ENCODE measurements at regions not wholly inside any gene's neighbourhood (a gene's known extent, or its start where the extent isn't known, plus 50 kb on each side); places are given as distances from the start of the nearest gene placed in this dataset.

DNA sequence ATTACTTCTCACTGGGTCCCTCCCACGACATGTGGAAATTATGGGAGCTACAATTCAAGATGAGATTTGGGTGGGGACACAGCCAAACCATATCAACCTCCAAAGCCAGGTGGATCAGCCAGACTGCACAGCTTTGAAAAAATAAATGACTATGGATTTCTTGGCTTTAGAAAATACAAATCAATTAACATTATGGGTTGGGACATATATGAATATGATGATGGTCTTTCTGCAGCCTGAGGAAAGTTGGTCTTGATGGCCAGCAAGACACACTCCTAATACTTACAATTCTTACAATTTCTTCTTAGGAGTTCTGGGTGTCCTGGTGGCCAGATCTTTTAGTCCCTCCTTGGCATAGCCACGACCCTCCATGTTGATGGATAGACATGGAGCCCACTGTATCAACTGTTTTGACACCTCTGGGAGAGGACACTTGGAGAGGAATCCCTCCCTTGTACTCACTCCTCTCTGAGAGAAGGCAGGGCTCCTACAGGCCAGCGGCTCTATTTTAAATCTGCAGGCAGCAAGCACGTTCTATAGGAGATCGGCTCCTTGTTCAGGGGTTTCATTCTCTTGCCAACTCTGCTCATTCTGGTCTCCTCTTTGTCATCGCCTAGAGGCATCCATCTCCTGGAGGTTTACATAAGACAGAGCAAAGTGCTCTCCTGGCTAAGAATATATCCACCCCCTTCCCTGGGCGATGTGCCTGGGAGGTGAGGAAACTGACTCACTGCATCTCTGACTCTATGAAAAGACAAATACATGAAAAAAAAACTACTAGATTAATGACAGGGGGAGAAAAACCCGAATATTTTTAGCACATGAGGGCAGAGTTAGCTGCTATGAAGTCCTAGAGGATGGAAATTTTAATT is 145.9 kb downstream of the CARTPT start:
- Histone ChIP-seq H3K36me3 (no peaks in the 10 kb centered on the region), H3K27ac (replicated peaks in 1 of 4) (peak overlapping the region; percentile 63 to 74 (median 70)), H3K4me1 (peaks cover 4 to 32% (median 27%) of the 10 kb centered on the region in 4 donors), H3K4me3 (no peak overlapping the region), H3K9me3 (peaks cover 0 to 9% (median 2%) of the 10 kb centered on the region in 4 donors), H3K27me3 (no peaks in the 10 kb centered on the region)
- DNase-seq (ENCODE audit: extremely low spot score): no peak
- 47% methylated on average over 8 of the region's 8 CpGs for WGBS
- TF ChIP-seq POLR2A (IDR thresholded peaks at IDR 0.05; ENCODE audit: low read depth) (no peak), EP300 (IDR thresholded peaks at IDR 0.05) (no peak), POLR2AphosphoS5 (IDR thresholded peaks at IDR 0.05) (peak; percentile 52 to 55)
- TF ChIP-seq, protein P1, sequence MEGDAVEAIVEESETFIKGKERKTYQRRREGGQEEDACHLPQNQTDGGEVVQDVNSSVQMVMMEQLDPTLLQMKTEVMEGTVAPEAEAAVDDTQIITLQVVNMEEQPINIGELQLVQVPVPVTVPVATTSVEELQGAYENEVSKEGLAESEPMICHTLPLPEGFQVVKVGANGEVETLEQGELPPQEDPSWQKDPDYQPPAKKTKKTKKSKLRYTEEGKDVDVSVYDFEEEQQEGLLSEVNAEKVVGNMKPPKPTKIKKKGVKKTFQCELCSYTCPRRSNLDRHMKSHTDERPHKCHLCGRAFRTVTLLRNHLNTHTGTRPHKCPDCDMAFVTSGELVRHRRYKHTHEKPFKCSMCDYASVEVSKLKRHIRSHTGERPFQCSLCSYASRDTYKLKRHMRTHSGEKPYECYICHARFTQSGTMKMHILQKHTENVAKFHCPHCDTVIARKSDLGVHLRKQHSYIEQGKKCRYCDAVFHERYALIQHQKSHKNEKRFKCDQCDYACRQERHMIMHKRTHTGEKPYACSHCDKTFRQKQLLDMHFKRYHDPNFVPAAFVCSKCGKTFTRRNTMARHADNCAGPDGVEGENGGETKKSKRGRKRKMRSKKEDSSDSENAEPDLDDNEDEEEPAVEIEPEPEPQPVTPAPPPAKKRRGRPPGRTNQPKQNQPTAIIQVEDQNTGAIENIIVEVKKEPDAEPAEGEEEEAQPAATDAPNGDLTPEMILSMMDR (IDR thresholded peaks at IDR 0.05): no peak
- intact Hi-C loops (cut with DNase I): no loop called here

DNA sequence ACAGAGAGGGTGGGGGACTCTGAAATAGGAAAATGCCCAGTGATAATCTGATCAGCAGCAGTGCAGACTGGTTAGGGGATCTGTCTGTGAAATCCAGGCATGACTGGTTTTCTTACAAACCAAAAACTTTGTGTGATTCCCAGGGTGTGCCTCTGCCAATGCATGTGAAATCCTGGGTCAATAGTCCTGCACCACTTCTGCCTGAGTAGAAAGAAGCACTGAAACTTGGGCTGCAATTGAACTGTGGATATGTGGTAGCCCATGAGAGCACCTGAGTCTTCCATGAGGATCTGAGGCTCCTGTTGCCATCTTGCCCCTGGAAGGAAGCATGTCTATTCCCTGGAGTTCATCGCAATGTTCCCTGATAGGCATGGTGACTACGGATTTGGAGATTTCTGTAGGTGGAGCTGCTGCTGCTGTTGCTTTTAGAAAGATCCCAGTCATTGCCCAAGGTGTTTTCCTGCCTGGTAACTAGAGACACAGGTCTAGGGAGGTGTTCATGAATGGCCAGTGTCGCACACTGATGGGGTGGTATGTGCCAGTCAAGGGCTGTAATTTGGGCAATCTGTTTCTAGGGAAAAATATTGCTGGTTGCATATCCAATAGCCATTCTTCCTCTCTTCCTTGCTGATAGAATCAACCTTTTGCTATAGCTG is 146.7 kb downstream of the CARTPT start:
- Histone ChIP-seq H3K4me1 (peaks cover 4 to 32% (median 27%) of the 10 kb centered on the region in 4 donors), H3K27ac (replicated peaks in 1 of 4) (peak overlapping the region; percentile 63 to 74 (median 70)), H3K9me3 (peaks cover 0 to 9% (median 2%) of the 10 kb centered on the region in 4 donors), H3K4me3 (no peak overlapping the region), H3K27me3 (no peaks in the 10 kb centered on the region), H3K36me3 (no peaks in the 10 kb centered on the region)
- intact Hi-C loops (cut with DNase I): no loop called here
- no peak for TF ChIP-seq EP300 (IDR thresholded peaks at IDR 0.05)
- TF ChIP-seq POLR2AphosphoS5 (IDR thresholded peaks at IDR 0.05): no peak
- TF ChIP-seq, protein P1 (IDR thresholded peaks at IDR 0.05): no peak
- no peak for TF ChIP-seq POLR2A (IDR thresholded peaks at IDR 0.05; ENCODE audit: low read depth)
- 82% methylated on average over 3 of the region's 3 CpGs for WGBS
- no peak for DNase-seq (ENCODE audit: extremely low spot score)

DNA sequence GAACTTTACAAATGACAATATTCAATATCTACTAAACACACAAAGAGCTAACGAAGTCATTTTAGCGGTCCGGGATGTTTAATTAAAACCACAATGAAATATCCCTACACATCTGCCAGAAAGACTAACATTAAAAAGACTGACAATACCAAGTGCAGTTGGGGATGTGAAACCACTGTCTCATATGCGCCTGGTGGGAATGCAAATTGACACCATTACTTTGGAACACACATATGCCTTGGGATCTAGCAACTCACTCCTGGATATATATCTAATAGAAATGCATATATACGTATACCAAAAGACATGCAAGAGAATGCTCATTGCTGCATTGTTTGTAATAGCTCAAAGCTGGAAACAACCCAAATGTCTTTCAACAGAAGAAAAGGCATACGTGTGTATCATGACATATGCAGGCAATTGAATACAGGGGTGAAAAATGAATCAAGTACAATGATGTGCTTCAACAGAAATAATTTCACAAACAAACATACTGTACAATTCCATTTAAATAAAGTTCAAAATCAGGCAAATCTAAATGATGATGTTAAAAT is 153.3 kb downstream of the CARTPT start:
- 70% methylated on average over 6 of the region's 6 CpGs for WGBS

DNA sequence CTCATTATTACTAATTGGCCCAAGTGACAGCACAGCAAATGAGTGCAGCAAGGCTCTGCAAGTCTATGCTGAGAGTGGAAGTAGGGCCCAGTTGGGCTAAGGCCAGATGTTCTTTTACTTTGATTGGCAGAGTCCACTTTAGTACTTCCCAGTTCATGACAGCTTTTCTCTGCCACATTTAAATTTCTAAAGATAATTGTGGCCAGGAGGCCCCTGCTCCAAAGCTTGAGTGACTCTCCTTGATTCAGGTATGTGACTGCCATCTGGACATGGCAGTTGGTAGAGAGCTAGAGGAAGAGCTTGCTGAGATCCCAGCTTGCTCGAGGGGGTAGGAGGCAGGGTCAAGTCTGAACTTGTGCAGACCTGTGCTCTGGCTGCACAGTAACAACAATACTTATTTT is 154.1 kb downstream of the CARTPT start:
- H3K27me3 ChIP-seq: no peaks in the 10 kb centered on the region
- TF ChIP-seq POLR2AphosphoS5 (IDR thresholded peaks at IDR 0.05) (no peak), EP300 (IDR thresholded peaks at IDR 0.05) (no peak), POLR2A (IDR thresholded peaks at IDR 0.05; ENCODE audit: low read depth) (no peak)
- TF ChIP-seq, protein P1 (IDR thresholded peaks at IDR 0.05): no peak
- no peak overlapping the region for H3K27ac ChIP-seq (replicated peaks in 1 of 4)
- no peaks in the 10 kb centered on the region for H3K36me3 ChIP-seq
- intact Hi-C loops (cut with DNase I): no loop called here
- H3K9me3 ChIP-seq: no peaks in the 10 kb centered on the region
- peaks cover 0 to 6% (median 0%) of the 10 kb centered on the region in 4 donors for H3K4me1 ChIP-seq
- DNase-seq (ENCODE audit: extremely low spot score): no peak
- H3K4me3 ChIP-seq: no peak overlapping the region
- WGBS: 73% methylated on average over 1 of the region's 1 CpG

More for the DNA sequence above, 153.3 kb downstream of the CARTPT start:
- TF ChIP-seq POLR2A (IDR thresholded peaks at IDR 0.05; ENCODE audit: low read depth) (no peak), POLR2AphosphoS5 (IDR thresholded peaks at IDR 0.05) (no peak)
- DNase-seq (ENCODE audit: extremely low spot score): no peak
- H3K27ac ChIP-seq (replicated peaks in 1 of 4): no peak overlapping the region
- no peaks in the 10 kb centered on the region for H3K27me3 ChIP-seq
- no peaks in the 10 kb centered on the region for H3K9me3 ChIP-seq
- intact Hi-C loops (cut with DNase I): no loop called here
- H3K4me1 ChIP-seq: peaks cover 0 to 6% (median 0%) of the 10 kb centered on the region in 4 donors
- no peak overlapping the region for H3K4me3 ChIP-seq
- H3K36me3 ChIP-seq: no peaks in the 10 kb centered on the region

DNA sequence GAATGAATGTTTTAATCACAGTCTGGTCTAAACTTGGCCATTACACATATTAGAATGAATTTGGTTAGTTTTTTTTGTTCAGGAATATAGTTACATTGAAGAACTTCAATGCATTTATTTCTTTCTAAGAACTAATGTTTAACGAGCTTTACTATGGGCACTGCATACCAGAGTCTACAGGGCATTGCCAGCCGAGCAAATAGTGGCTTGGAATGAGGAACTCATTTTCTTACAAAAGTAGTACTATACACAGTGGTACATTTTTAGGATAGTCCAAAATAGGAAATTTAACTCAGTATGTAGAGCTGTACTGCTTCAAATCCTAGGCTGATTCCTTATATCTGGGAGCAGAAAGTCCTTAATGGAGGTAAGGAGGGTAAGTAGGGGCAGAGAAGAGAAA is 155.4 kb downstream of the CARTPT start:
- Histone ChIP-seq H3K27ac (replicated peaks in 1 of 4) (no peak overlapping the region), H3K4me1 (peaks cover under 1 to 9% (median under 1%) of the 10 kb centered on the region in 4 donors), H3K36me3 (no peaks in the 10 kb centered on the region), H3K4me3 (no peak overlapping the region), H3K9me3 (no peaks in the 10 kb centered on the region), H3K27me3 (no peaks in the 10 kb centered on the region)
- 51% methylated on average over 2 of the region's 2 CpGs for WGBS
- TF ChIP-seq EP300 (IDR thresholded peaks at IDR 0.05): no peak
- no peak for TF ChIP-seq POLR2A (IDR thresholded peaks at IDR 0.05; ENCODE audit: low read depth)
- TF ChIP-seq, protein P1 (IDR thresholded peaks at IDR 0.05): no peak
- TF ChIP-seq POLR2AphosphoS5 (IDR thresholded peaks at IDR 0.05): no peak
- DNase-seq (ENCODE audit: extremely low spot score): no peak
- intact Hi-C loops (cut with DNase I): no loop called here

All from esophagus muscularis mucosa (tissue), 4 donors.